Memory B cell (primary cell): ENCODE measurements at regions not wholly inside any gene's neighbourhood (a gene's known extent, or its start where the extent isn't known, plus 50 kb on each side); places are given as distances from the start of the nearest gene placed in this dataset.

ENCODE experiments used
- ATAC-seq: fragments of 150-1000 bp; cut with Tn5 transposase; 2 replicates; pipeline ENCODE4 v1.10.0; 2021; ENCODE audit warnings: low read depth, mild to moderate bottlenecking, moderate library complexity
- DNase-seq, 2 donors: peaks; one replicate each; pipeline ENCODE4 v3.0.0; 2022; ENCODE audit warnings: low spot score in 2 of 2
- H3K27ac Mint-ChIP-seq: one replicate; pipeline ENCODE4 v1.8.0; 2022; ENCODE audit warnings: mild to moderate bottlenecking, moderate library complexity, mixed read lengths
- H3K27me3 Mint-ChIP-seq: one replicate; pipeline ENCODE4 v1.8.0; 2022; ENCODE audit warnings: mixed read lengths
- H3K36me3 Mint-ChIP-seq: one replicate; pipeline ENCODE4 v1.8.0; 2022; ENCODE audit warnings: mild to moderate bottlenecking, mixed read lengths
- H3K4me1 Mint-ChIP-seq: one replicate; pipeline ENCODE4 v1.8.0; 2022; ENCODE audit warnings: mixed read lengths
- H3K4me3 Mint-ChIP-seq: one replicate; pipeline ENCODE4 v1.8.0; 2022; ENCODE audit warnings: mild to moderate bottlenecking, moderate library complexity, mixed read lengths
- H3K9me3 Mint-ChIP-seq: one replicate; pipeline ENCODE4 v1.8.0; 2022; ENCODE audit warnings: mixed read lengths

GRCh38 chr18:33849731-33850130, 271.7 kb downstream of the ASXL3 start:
- no peaks in the 10 kb centered on the region for H3K27me3 Mint-ChIP-seq
- H3K36me3 Mint-ChIP-seq, result no peaks in the 10 kb centered on the region
- no peaks in the 10 kb centered on the region for H3K4me1 Mint-ChIP-seq
- ATAC-seq (no peak), DNase-seq (no peak)
- H3K27ac Mint-ChIP-seq, result no peak overlapping the region
- no peak overlapping the region for H3K4me3 Mint-ChIP-seq
- H3K9me3 Mint-ChIP-seq, result peaks cover 4% of the 10 kb centered on the region

- no peaks in the 10 kb centered on the region for H3K27me3 Mint-ChIP-seq
- peaks cover 4% of the 10 kb centered on the region for H3K9me3 Mint-ChIP-seq
- H3K4me1 Mint-ChIP-seq, result no peaks in the 10 kb centered on the region
- DNase-seq (no peak), ATAC-seq (no peak)
- no peaks in the 10 kb centered on the region for H3K36me3 Mint-ChIP-seq
- H3K4me3 Mint-ChIP-seq, result no peak overlapping the region
- H3K27ac Mint-ChIP-seq, result no peak overlapping the region
Observed at GRCh38 chr18:33844232-33844631, 266.2 kb downstream of the ASXL3 start.

- Mint-ChIP-seq H3K9me3 (no peaks in the 10 kb centered on the region), H3K36me3 (no peaks in the 10 kb centered on the region), H3K27me3 (no peaks in the 10 kb centered on the region), H3K27ac (no peak overlapping the region), H3K4me3 (no peak overlapping the region), H3K4me1 (no peaks in the 10 kb centered on the region)
- DNase-seq (no peak), ATAC-seq (no peak)
Observed at GRCh38 chr18:33841221-33841967, 263.4 kb downstream of the ASXL3 start.

- DNase-seq (no peak), ATAC-seq (no peak)
- Mint-ChIP-seq H3K9me3 (peaks cover 1% of the 10 kb centered on the region), H3K27ac (no peak overlapping the region), H3K4me1 (no peaks in the 10 kb centered on the region), H3K4me3 (no peak overlapping the region), H3K36me3 (no peaks in the 10 kb centered on the region), H3K27me3 (no peaks in the 10 kb centered on the region)
Observed at GRCh38 chr18:33840212-33840593, 262.2 kb downstream of the ASXL3 start.

- H3K4me1 Mint-ChIP-seq, result no peaks in the 10 kb centered on the region
- peaks cover 1% of the 10 kb centered on the region for H3K9me3 Mint-ChIP-seq
- H3K27me3 Mint-ChIP-seq, result no peaks in the 10 kb centered on the region
- no peaks in the 10 kb centered on the region for H3K36me3 Mint-ChIP-seq
- no peak overlapping the region for H3K27ac Mint-ChIP-seq
- no peak overlapping the region for H3K4me3 Mint-ChIP-seq
- ATAC-seq (no peak), DNase-seq (no peak)
Observed at GRCh38 chr18:33839452-33840211, 261.6 kb downstream of the ASXL3 start.

GRCh38 chr18:33838054-33838453, 260.0 kb downstream of the ASXL3 start:
- Mint-ChIP-seq H3K4me1 (no peaks in the 10 kb centered on the region), H3K9me3 (peaks cover 3% of the 10 kb centered on the region), H3K36me3 (no peaks in the 10 kb centered on the region), H3K27ac (no peak overlapping the region), H3K4me3 (no peak overlapping the region), H3K27me3 (no peaks in the 10 kb centered on the region)
- ATAC-seq (no peak), DNase-seq (no peak)

GRCh38 chr18:33837191-33837590, 259.2 kb downstream of the ASXL3 start:
- Mint-ChIP-seq H3K27ac (no peak overlapping the region), H3K4me3 (no peak overlapping the region), H3K4me1 (no peaks in the 10 kb centered on the region), H3K36me3 (no peaks in the 10 kb centered on the region), H3K9me3 (peaks cover 3% of the 10 kb centered on the region), H3K27me3 (no peaks in the 10 kb centered on the region)
- no peak for DNase-seq
- no peak for ATAC-seq

GRCh38 chr18:33836564-33836963, 258.5 kb downstream of the ASXL3 start:
- no peaks in the 10 kb centered on the region for H3K36me3 Mint-ChIP-seq
- no peak for ATAC-seq
- H3K27me3 Mint-ChIP-seq, result no peaks in the 10 kb centered on the region
- peaks cover 5% of the 10 kb centered on the region for H3K9me3 Mint-ChIP-seq
- no peak overlapping the region for H3K27ac Mint-ChIP-seq
- no peak for DNase-seq
- H3K4me3 Mint-ChIP-seq, result no peak overlapping the region
- H3K4me1 Mint-ChIP-seq, result no peaks in the 10 kb centered on the region

- Mint-ChIP-seq H3K27ac (no peak overlapping the region), H3K36me3 (no peaks in the 10 kb centered on the region)
- no peak for ATAC-seq
Observed at GRCh38 chr18:33835419-33835818, 257.4 kb downstream of the ASXL3 start.

GRCh38 chr18:33833842-33834241, 255.8 kb downstream of the ASXL3 start:
- H3K4me1 Mint-ChIP-seq, result no peaks in the 10 kb centered on the region
- no peaks in the 10 kb centered on the region for H3K27me3 Mint-ChIP-seq
- DNase-seq (no peak), ATAC-seq (no peak)
- H3K27ac Mint-ChIP-seq, result no peak overlapping the region
- H3K9me3 Mint-ChIP-seq, result peaks cover 7% of the 10 kb centered on the region
- H3K36me3 Mint-ChIP-seq, result no peaks in the 10 kb centered on the region
- H3K4me3 Mint-ChIP-seq, result no peak overlapping the region

More at GRCh38 chr18:33835419-33835818, 257.4 kb downstream of the ASXL3 start:
- H3K4me3 Mint-ChIP-seq, result no peak overlapping the region
- no peaks in the 10 kb centered on the region for H3K27me3 Mint-ChIP-seq
- no peaks in the 10 kb centered on the region for H3K4me1 Mint-ChIP-seq
- peaks cover 7% of the 10 kb centered on the region for H3K9me3 Mint-ChIP-seq
- DNase-seq, result no peak

GRCh38 chr18:33831424-33831823, 253.4 kb downstream of the ASXL3 start:
- DNase-seq, result no peak
- H3K27ac Mint-ChIP-seq, result no peak overlapping the region
- no peaks in the 10 kb centered on the region for H3K36me3 Mint-ChIP-seq
- no peak for ATAC-seq
- no peaks in the 10 kb centered on the region for H3K27me3 Mint-ChIP-seq
- no peak overlapping the region for H3K4me3 Mint-ChIP-seq
- H3K9me3 Mint-ChIP-seq, result peaks cover 7% of the 10 kb centered on the region
- no peaks in the 10 kb centered on the region for H3K4me1 Mint-ChIP-seq

GRCh38 chr18:33830213-33830612, 252.2 kb downstream of the ASXL3 start:
- no peak for DNase-seq
- no peak overlapping the region for H3K27ac Mint-ChIP-seq
- H3K4me3 Mint-ChIP-seq, result no peak overlapping the region
- no peaks in the 10 kb centered on the region for H3K27me3 Mint-ChIP-seq
- no peak for ATAC-seq
- H3K4me1 Mint-ChIP-seq, result no peaks in the 10 kb centered on the region
- peaks cover 6% of the 10 kb centered on the region for H3K9me3 Mint-ChIP-seq
- no peaks in the 10 kb centered on the region for H3K36me3 Mint-ChIP-seq

- DNase-seq, result no peak
- no peak for ATAC-seq
- no peak overlapping the region for H3K4me3 Mint-ChIP-seq
- no peak overlapping the region for H3K27ac Mint-ChIP-seq
- H3K9me3 Mint-ChIP-seq, result peaks cover 9% of the 10 kb centered on the region
- no peaks in the 10 kb centered on the region for H3K36me3 Mint-ChIP-seq
- no peaks in the 10 kb centered on the region for H3K4me1 Mint-ChIP-seq
- no peaks in the 10 kb centered on the region for H3K27me3 Mint-ChIP-seq
Observed at GRCh38 chr18:33828949-33829348, 250.9 kb downstream of the ASXL3 start.

GRCh38 chr18:33826151-33826550, 248.1 kb downstream of the ASXL3 start:
- H3K4me1 Mint-ChIP-seq, result no peaks in the 10 kb centered on the region

GRCh38 chr18:33821503-33821902, 243.5 kb downstream of the ASXL3 start:
- Mint-ChIP-seq H3K4me1 (no peaks in the 10 kb centered on the region), H3K9me3 (peaks cover 4% of the 10 kb centered on the region), H3K36me3 (no peaks in the 10 kb centered on the region), H3K27me3 (peaks cover 1% of the 10 kb centered on the region), H3K27ac (no peak overlapping the region), H3K4me3 (no peak overlapping the region)
- no peak for ATAC-seq
- DNase-seq, result no peak

More at GRCh38 chr18:33826151-33826550, 248.1 kb downstream of the ASXL3 start:
- Mint-ChIP-seq H3K4me3 (no peak overlapping the region), H3K9me3 (peaks cover 5% of the 10 kb centered on the region), H3K27me3 (no peaks in the 10 kb centered on the region), H3K36me3 (no peaks in the 10 kb centered on the region), H3K27ac (no peak overlapping the region)
- ATAC-seq (no peak), DNase-seq (no peak)
